IMR-90 (cell line): ENCODE measurements at regions not wholly inside any gene's neighbourhood (a gene's known extent, or its start where the extent isn't known, plus 50 kb on each side); places are given as distances from the start of the nearest gene placed in this dataset.

ENCODE experiments used
- ATAC-seq: fragments of 200-7000 bp; cut with Tn5 transposase; 2 replicates; pipeline ENCODE4 v1.9.1; 2020; ENCODE audit warnings: low read depth, mild to moderate bottlenecking, moderate library complexity
- BruUV-seq: library from RNA; stranded (reverse); fragments of 400-500 nt; replicated peaks from 2 replicates; lab custom pipeline; 2021; lab: Mats Ljungman, UMichigan
- CTCF ChIA-PET: fragments of 300-600 bp; formaldehyde crosslinking; extraction: SDS; loops from one replicate; lab custom pipeline; 2021; ENCODE audit warnings: antibody characterized with exemption; lab: Yijun Ruan, JAX
- POLR2A ChIA-PET: fragments of 300-600 bp; sonication (Branson Sonifier 250); formaldehyde crosslinking; loops from one replicate; lab custom pipeline; 2022; ENCODE audit warnings: antibody characterized with exemption; ENCODE audit not compliant: unreplicated experiment; lab: Charles Lee
- DNase-seq: peaks from one replicate; pipeline ENCODE4 v3.0.0; 2013
- H2AFZ ChIP-seq: replicated peaks from 2 replicates; pipeline ENCODE3; 2013; ENCODE audit warnings: low read length, mild to moderate bottlenecking; ENCODE audit not compliant: poor library complexity
- H2AK5ac ChIP-seq: 2 replicates; pipeline ENCODE4 v1.6.1; 2013; ENCODE audit warnings: low read depth, low read length, inconsistent platforms
- H2AK9ac ChIP-seq: replicated peaks from 2 replicates; pipeline ENCODE3; 2013; ENCODE audit warnings: mild to moderate bottlenecking, low read depth, low read length, moderate library complexity; ENCODE audit not compliant: poor library complexity
- H2BK120ac ChIP-seq: 2 replicates; pipeline ENCODE4 v1.6.1; 2013; ENCODE audit warnings: low read depth, low read length, inconsistent platforms
- H2BK15ac ChIP-seq: 3 replicates; pipeline ENCODE4 v1.6.1; 2013; ENCODE audit warnings: low read depth, low read length, inconsistent platforms
- H2BK20ac ChIP-seq: 2 replicates; pipeline ENCODE4 v1.6.1; 2013; ENCODE audit warnings: low read depth, mild to moderate bottlenecking, inconsistent platforms, low read length, moderate library complexity
- H2BK5ac ChIP-seq: 2 replicates; pipeline ENCODE4 v1.6.1; 2013; ENCODE audit warnings: mild to moderate bottlenecking, low read depth, low read length, inconsistent platforms; ENCODE audit not compliant: poor library complexity, severe bottlenecking
- H3K14ac ChIP-seq: replicated peaks from 2 replicates; pipeline ENCODE4 v1.6.1; 2013; ENCODE audit warnings: low read depth, low read length, inconsistent platforms
- H3K18ac ChIP-seq: 2 replicates; pipeline ENCODE4 v1.6.1; 2013; ENCODE audit warnings: low read depth, low read length, control low read depth
- H3K23ac ChIP-seq: 2 replicates; pipeline ENCODE4 v1.6.1; 2013; ENCODE audit warnings: low read depth, low read length, inconsistent platforms
- H3K27ac ChIP-seq: 2 replicates; pipeline ENCODE4 v1.5.1; 2013; ENCODE audit warnings: mild to moderate bottlenecking, control low read depth, low read length; ENCODE audit not compliant: insufficient read depth
- H3K27me3 ChIP-seq: 2 replicates; pipeline ENCODE4 v1.6.1; 2013; ENCODE audit warnings: low read length; ENCODE audit not compliant: control insufficient read depth, insufficient read depth
- H3K36me3 ChIP-seq: 2 replicates; pipeline ENCODE4 v1.6.1; 2013; ENCODE audit warnings: low read length, mixed read lengths; ENCODE audit not compliant: control insufficient read depth, insufficient read depth
- H3K4ac ChIP-seq: 2 replicates; pipeline ENCODE4 v1.6.1; 2013; ENCODE audit warnings: low read depth, low read length, inconsistent platforms
- H3K4me1 ChIP-seq: 2 replicates; pipeline ENCODE4 v1.6.1; 2013; ENCODE audit warnings: low read length, mixed read lengths; ENCODE audit not compliant: control insufficient read depth, insufficient read depth
- H3K4me2 ChIP-seq: 2 replicates; pipeline ENCODE4 v1.6.1; 2013; ENCODE audit warnings: low read depth, mild to moderate bottlenecking, control low read depth, low read length, moderate library complexity
- H3K4me3 ChIP-seq: 2 replicates; pipeline ENCODE4 v1.5.1; 2013; ENCODE audit warnings: low read depth, mild to moderate bottlenecking, control low read depth, low read length, moderate library complexity; ENCODE audit not compliant: insufficient read depth
- H3K56ac ChIP-seq: 2 replicates; pipeline ENCODE4 v1.6.1; 2013; ENCODE audit warnings: low read length, inconsistent platforms; ENCODE audit not compliant: insufficient read depth; ENCODE audit errors: extremely low read depth
- H3K79me1 ChIP-seq, 2 experiments: 2 replicates each; pipeline ENCODE4 v1.6.1; 2013; ENCODE audit warnings: low read length in 2 of 2, inconsistent platforms in 1 of 2, low read depth in 1 of 2
- H3K9ac ChIP-seq: 2 replicates; pipeline ENCODE4 v1.6.1; 2013; ENCODE audit warnings: low read depth, low read length, control low read depth
- H3K9me1 ChIP-seq: 2 replicates; pipeline ENCODE4 v1.6.1; 2013; ENCODE audit warnings: low read length, inconsistent platforms; ENCODE audit not compliant: insufficient read depth
- H3K9me3 ChIP-seq: 2 replicates; pipeline ENCODE4 v1.6.1; 2013; ENCODE audit warnings: low read length; ENCODE audit not compliant: control insufficient read depth, insufficient read depth
- H4K20me1 ChIP-seq: 2 replicates; pipeline ENCODE4 v1.6.1; 2013; ENCODE audit warnings: low read length, inconsistent platforms; ENCODE audit not compliant: insufficient read depth
- H4K5ac ChIP-seq: 2 replicates; pipeline ENCODE4 v1.6.1; 2013; ENCODE audit warnings: mild to moderate bottlenecking, low read depth, low read length, control low read depth
- H4K8ac ChIP-seq, 2 experiments: 2 replicates each; pipeline ENCODE4 v1.6.1; 2013; ENCODE audit warnings: low read depth in 2 of 2, low read length in 2 of 2, control low read depth in 1 of 2, inconsistent platforms in 1 of 2
- H4K91ac ChIP-seq: 2 replicates; pipeline ENCODE4 v1.6.1; 2013; ENCODE audit warnings: low read depth, low read length, inconsistent platforms; ENCODE audit not compliant: insufficient read depth
- CEBPB ChIP-seq: IDR thresholded peaks from 2 replicates; pipeline ENCODE4 v1.6.1; 2012; ENCODE audit warnings: low read depth, low read length, improper control_type of control experiment
- CHD1 ChIP-seq: IDR thresholded peaks from 2 replicates; pipeline ENCODE4 v1.6.1; 2012; ENCODE audit warnings: low read depth, low read length, improper control_type of control experiment
- MAFK ChIP-seq: IDR thresholded peaks from 2 replicates; pipeline ENCODE4 v1.6.1; 2012; ENCODE audit warnings: low read depth, low read length, improper control_type of control experiment
- MXI1 ChIP-seq: IDR thresholded peaks from 2 replicates; pipeline ENCODE4 v1.6.1; 2012; ENCODE audit warnings: low read depth, mild to moderate bottlenecking, low read length, moderate library complexity, borderline replicate concordance
- NFE2L2 ChIP-seq: fragments of 150-350 bp; IDR thresholded peaks from 2 replicates; pipeline ENCODE4 v1.6.1; 2016; ENCODE audit warnings: low read depth, mild to moderate bottlenecking, low read length
- RAD21 ChIP-seq: IDR thresholded peaks from 2 replicates; pipeline ENCODE4 v1.6.1; 2012; ENCODE audit warnings: low read length, improper control_type of control experiment
- RFX5 ChIP-seq: IDR thresholded peaks from 2 replicates; pipeline ENCODE4 v1.8.0; 2012; ENCODE audit warnings: low read depth, mild to moderate bottlenecking, low read length, moderate library complexity
- SMC3 ChIP-seq: fragments of 150-350 bp; IDR thresholded peaks from 2 replicates; pipeline ENCODE4 v1.6.1; 2016; ENCODE audit warnings: low read depth, mild to moderate bottlenecking, antibody characterized with exemption, low read length, moderate library complexity
- WGBS, 2 experiments: methylation state at CpG; one replicate each; pipeline versions ENCODE4 v1.1.5 to v1.1.7; 2013; ENCODE audit warnings: missing lambda C conversion rate in 2 of 2; ENCODE audit not compliant: insufficient read length in 1 of 2; ENCODE audit errors: extremely low coverage in 2 of 2; 5-methylcytosine and 5-hydroxymethylcytosine counted together
- dilution Hi-C: fragments of 300-500 bp; cut with HindIII; formaldehyde crosslinking; loops from one replicate; pipeline ENCODE4 v1.14.3; 2018; ENCODE audit warnings: low sequenced_read_pairs; ENCODE audit not compliant: unreplicated experiment
- in situ Hi-C: fragments of 300-500 bp; cut with MboI; formaldehyde crosslinking; loops from 3 replicates; pipeline ENCODE4 v1.14.3; 2019; ENCODE audit warnings: low sequenced_read_pairs, inconsistent platforms, mixed read lengths
- intact Hi-C: fragments of 100-400 bp; cut with micrococcal nuclease; formaldehyde crosslinking; loops from 2 replicates; pipeline ENCODE4 v1.10.0; 2022
- TF ChIP-seq, protein P1 (sequence below): fragments of 150-350 bp; IDR thresholded peaks from 2 replicates; pipeline ENCODE4 v1.6.1; 2017; ENCODE audit warnings: mild to moderate bottlenecking, antibody characterized with exemption, low read length, low read depth
- TF ChIP-seq, protein P2 (sequence below): fragments of 150-350 bp; IDR thresholded peaks from 2 replicates; pipeline ENCODE4 v1.6.1; 2016; ENCODE audit warnings: low read depth, mild to moderate bottlenecking, low read length, moderate library complexity, borderline replicate concordance

- Histone ChIP-seq H3K14ac (no peak overlapping the region), H3K18ac (no peak overlapping the region), H2AK9ac (no peak overlapping the region), H2BK20ac (no peak overlapping the region), H3K4ac (no peak overlapping the region), H4K5ac (no peak overlapping the region), H3K27ac (no peak overlapping the region), H3K56ac (no peak overlapping the region), H3K4me1 (no peaks in the 10 kb centered on the region), H4K91ac (no peak overlapping the region), H4K8ac (no peak overlapping the region), H3K9me3 (peaks cover 4% of the 10 kb centered on the region), H2BK5ac (no peak overlapping the region), H3K4me2 (no peak overlapping the region), H2BK120ac (no peak overlapping the region), H2BK15ac (no peak overlapping the region), H3K9me1 (no peaks in the 10 kb centered on the region), H4K20me1 (no peaks in the 10 kb centered on the region), H3K36me3 (no peaks in the 10 kb centered on the region), H2AK5ac (no peak overlapping the region), H3K79me1 (no peaks in the 10 kb centered on the region), H2AFZ (no peak overlapping the region), H3K23ac (no peak overlapping the region), H3K4me3 (no peak overlapping the region), H3K27me3 (no peaks in the 10 kb centered on the region), H3K9ac (no peak overlapping the region)
- dilution Hi-C loops = no loop called here
- 100% methylated on average over 2 of the region's 3 CpGs; no CpG with 5 or more reads in 1 of the 2 experiments for WGBS, 2 experiments
- ATAC-seq (no peak), DNase-seq (no peak)
- CTCF ChIA-PET = no interaction called here
- intact Hi-C loops = no loop called here
- POLR2A ChIA-PET = no interaction called here
- TF ChIP-seq NFE2L2 (no peak), RAD21 (no peak), MXI1 (no peak), SMC3 (no peak), CEBPB (no peak), MAFK (no peak), CHD1 (no peak), RFX5 (no peak)
- TF ChIP-seq, protein P1, sequence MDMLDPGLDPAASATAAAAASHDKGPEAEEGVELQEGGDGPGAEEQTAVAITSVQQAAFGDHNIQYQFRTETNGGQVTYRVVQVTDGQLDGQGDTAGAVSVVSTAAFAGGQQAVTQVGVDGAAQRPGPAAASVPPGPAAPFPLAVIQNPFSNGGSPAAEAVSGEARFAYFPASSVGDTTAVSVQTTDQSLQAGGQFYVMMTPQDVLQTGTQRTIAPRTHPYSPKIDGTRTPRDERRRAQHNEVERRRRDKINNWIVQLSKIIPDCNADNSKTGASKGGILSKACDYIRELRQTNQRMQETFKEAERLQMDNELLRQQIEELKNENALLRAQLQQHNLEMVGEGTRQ = no peak
- TF ChIP-seq, protein P2, sequence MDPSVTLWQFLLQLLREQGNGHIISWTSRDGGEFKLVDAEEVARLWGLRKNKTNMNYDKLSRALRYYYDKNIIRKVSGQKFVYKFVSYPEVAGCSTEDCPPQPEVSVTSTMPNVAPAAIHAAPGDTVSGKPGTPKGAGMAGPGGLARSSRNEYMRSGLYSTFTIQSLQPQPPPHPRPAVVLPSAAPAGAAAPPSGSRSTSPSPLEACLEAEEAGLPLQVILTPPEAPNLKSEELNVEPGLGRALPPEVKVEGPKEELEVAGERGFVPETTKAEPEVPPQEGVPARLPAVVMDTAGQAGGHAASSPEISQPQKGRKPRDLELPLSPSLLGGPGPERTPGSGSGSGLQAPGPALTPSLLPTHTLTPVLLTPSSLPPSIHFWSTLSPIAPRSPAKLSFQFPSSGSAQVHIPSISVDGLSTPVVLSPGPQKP = no peak
- BruUV-seq = no TSS peak
- in situ Hi-C loops = no loop called here
These were observed 154.1 kb upstream of the PRDM9 start for GRCh38 chr5:23353286-23353685.
